Smooth muscle cell (in vitro differentiated cells): ENCODE measurements at regions not wholly inside any gene's neighbourhood (a gene's known extent, or its start where the extent isn't known, plus 50 kb on each side); places are given as distances from the start of the nearest gene placed in this dataset.

Source experiments
- DNase-seq: peaks from one replicate; lab custom pipeline; 2025; ENCODE audit not compliant: unreplicated experiment; lab: John Stamatoyannopoulos, UW
- H2AFZ ChIP-seq: fragments of 200-600 bp; sonication (generic); 2 replicates; pipeline ENCODE4 v1.6.0; 2016; ENCODE audit warnings: antibody characterized with exemption, low read depth, mild to moderate bottlenecking
- H3F3A ChIP-seq: fragments of 200-600 bp; sonication (generic); 2 replicates; pipeline ENCODE4 v1.6.0; 2017; ENCODE audit warnings: antibody characterized with exemption, low read depth
- H3K27ac ChIP-seq: fragments of 200-600 bp; sonication (generic); 2 replicates; pipeline ENCODE4 v1.5.1; 2016; ENCODE audit warnings: low read depth, mild to moderate bottlenecking
- H3K27me3 ChIP-seq: fragments of 200-600 bp; sonication (generic); 2 replicates; pipeline ENCODE4 v1.6.1; 2016; ENCODE audit warnings: low read depth, mild to moderate bottlenecking
- H3K36me3 ChIP-seq: fragments of 200-600 bp; sonication (generic); 2 replicates; pipeline ENCODE4 v1.5.1; 2016; ENCODE audit warnings: low read depth
- H3K4me1 ChIP-seq: fragments of 200-600 bp; sonication (generic); 2 replicates; pipeline ENCODE4 v1.5.1; 2016; ENCODE audit warnings: low read depth
- H3K4me2 ChIP-seq: fragments of 200-600 bp; sonication (generic); 2 replicates; pipeline ENCODE4 v1.6.0; 2016; ENCODE audit warnings: mild to moderate bottlenecking
- H3K4me3 ChIP-seq: fragments of 200-600 bp; sonication (generic); 2 replicates; pipeline ENCODE4 v1.5.1; 2016; ENCODE audit warnings: mild to moderate bottlenecking
- H3K79me2 ChIP-seq: fragments of 200-600 bp; sonication (generic); 2 replicates; pipeline ENCODE4 v1.6.0; 2016; ENCODE audit warnings: low read depth, mild to moderate bottlenecking
- H3K9ac ChIP-seq: fragments of 200-600 bp; sonication (generic); 2 replicates; pipeline ENCODE4 v1.6.0; 2016; ENCODE audit warnings: low read depth
- H3K9me3 ChIP-seq: fragments of 200-600 bp; sonication (generic); replicated peaks from 2 replicates; pipeline ENCODE4 v1.5.1; 2016; ENCODE audit warnings: low read depth
- H4K20me1 ChIP-seq: fragments of 200-600 bp; sonication (generic); 2 replicates; pipeline ENCODE4 v1.6.0; 2016; ENCODE audit warnings: low read depth
- WGBS: methylation state at CpG from one replicate; pipeline ENCODE4 v1.1.7; 2016; ENCODE audit warnings: low lambda C conversion rate; 5-methylcytosine and 5-hydroxymethylcytosine counted together
- TF ChIP-seq, protein P1 (sequence below): fragments of 200-600 bp; sonication (generic); IDR thresholded peaks from 2 replicates; pipeline ENCODE4 v1.5.1; 2017; ENCODE audit warnings: borderline replicate concordance, mild to moderate bottlenecking, antibody characterized with exemption; ENCODE audit not compliant: insufficient read depth, poor library complexity, severe bottlenecking

DNA sequence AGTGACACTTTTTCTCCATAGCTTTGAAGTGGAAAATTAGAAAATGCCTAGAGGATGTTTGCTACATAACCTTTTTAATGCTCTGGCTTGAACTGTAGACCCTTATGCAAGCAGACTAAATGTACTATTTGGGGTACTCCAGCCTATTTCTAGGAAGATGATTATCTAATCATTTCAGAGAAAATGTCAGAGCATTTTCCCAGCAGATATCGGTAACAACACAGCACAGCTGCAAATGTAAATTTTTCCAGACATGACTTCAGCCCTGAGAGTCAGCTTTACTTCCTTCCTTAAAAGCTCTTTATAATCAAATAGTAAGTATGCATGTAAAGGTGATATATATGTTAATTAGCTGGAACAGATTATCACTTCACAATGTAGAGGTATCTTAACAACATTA, 1647.1 kb downstream of the SUCLG1 start:
- Histone ChIP-seq H3K4me1 (no peaks in the 10 kb centered on the region), H4K20me1 (no peaks in the 10 kb centered on the region), H3K79me2 (no peaks in the 10 kb centered on the region), H3F3A (no peaks in the 10 kb centered on the region), H3K9ac (no peak overlapping the region), H3K36me3 (no peaks in the 10 kb centered on the region), H3K4me2 (no peak overlapping the region), H3K4me3 (no peak overlapping the region), H2AFZ (peak overlapping the region; percentile 53), H3K9me3 (no peaks in the 10 kb centered on the region), H3K27ac (no peak overlapping the region), H3K27me3 (no peaks in the 10 kb centered on the region)
- WGBS: 43% methylated on average over 1 of the region's 1 CpG
- DNase-seq: no peak
- TF ChIP-seq, protein P1, sequence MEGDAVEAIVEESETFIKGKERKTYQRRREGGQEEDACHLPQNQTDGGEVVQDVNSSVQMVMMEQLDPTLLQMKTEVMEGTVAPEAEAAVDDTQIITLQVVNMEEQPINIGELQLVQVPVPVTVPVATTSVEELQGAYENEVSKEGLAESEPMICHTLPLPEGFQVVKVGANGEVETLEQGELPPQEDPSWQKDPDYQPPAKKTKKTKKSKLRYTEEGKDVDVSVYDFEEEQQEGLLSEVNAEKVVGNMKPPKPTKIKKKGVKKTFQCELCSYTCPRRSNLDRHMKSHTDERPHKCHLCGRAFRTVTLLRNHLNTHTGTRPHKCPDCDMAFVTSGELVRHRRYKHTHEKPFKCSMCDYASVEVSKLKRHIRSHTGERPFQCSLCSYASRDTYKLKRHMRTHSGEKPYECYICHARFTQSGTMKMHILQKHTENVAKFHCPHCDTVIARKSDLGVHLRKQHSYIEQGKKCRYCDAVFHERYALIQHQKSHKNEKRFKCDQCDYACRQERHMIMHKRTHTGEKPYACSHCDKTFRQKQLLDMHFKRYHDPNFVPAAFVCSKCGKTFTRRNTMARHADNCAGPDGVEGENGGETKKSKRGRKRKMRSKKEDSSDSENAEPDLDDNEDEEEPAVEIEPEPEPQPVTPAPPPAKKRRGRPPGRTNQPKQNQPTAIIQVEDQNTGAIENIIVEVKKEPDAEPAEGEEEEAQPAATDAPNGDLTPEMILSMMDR: no peak

DNA sequence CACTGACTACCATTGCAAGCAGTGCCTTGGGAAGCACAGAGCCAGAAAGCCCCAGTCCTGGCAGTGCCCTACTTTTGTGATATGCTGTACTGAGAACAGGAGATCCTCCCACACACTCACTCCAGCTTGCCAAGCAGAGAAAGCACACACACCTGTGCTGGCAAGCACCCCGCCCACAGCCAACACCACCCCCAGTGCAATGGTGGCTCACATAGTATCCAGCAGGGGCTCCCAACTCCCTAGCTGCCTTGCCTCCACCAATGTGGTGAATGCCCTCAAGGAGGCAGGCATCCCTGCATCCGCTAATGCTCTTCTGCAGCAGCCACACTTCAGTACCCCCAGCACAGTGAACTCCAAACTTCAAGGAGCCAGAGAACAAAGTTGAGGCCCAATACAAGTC, 1655.8 kb downstream of the SUCLG1 start:
- TF ChIP-seq, protein P1: no peak
- Histone ChIP-seq H3K36me3 (no peaks in the 10 kb centered on the region), H3K79me2 (no peaks in the 10 kb centered on the region), H3K9me3 (peaks cover 6% of the 10 kb centered on the region), H3F3A (no peaks in the 10 kb centered on the region), H3K4me2 (no peak overlapping the region), H4K20me1 (no peaks in the 10 kb centered on the region), H3K27ac (no peak overlapping the region), H3K4me3 (no peak overlapping the region), H3K9ac (no peak overlapping the region), H3K27me3 (no peaks in the 10 kb centered on the region), H2AFZ (no peak overlapping the region), H3K4me1 (no peaks in the 10 kb centered on the region)
- WGBS: 91% methylated on average over 2 of the region's 2 CpGs
- DNase-seq: no peak

DNA sequence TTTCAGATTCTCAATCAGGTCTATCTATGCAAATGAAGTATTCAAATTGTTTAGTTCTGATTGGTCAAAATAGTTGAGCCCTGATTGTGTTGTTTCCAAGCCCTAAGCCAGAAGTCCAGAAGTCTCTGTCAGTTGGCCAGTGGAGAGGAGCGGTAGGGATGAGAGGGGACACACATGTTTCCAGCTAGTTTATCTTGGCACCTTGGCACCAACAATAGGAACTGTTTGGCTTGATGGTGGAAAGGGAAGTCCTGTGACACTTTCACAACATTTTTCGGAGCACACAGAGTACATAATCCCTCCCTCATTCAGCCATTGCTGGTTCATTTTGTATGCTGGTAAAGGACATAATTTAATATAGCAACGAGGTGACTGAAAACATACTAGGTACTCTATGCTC, 1661.6 kb downstream of the SUCLG1 start:
- Histone ChIP-seq H2AFZ (no peak overlapping the region), H3K27ac (no peak overlapping the region)
- WGBS: over 99% methylated on average over 3 of the region's 3 CpGs

DNA sequence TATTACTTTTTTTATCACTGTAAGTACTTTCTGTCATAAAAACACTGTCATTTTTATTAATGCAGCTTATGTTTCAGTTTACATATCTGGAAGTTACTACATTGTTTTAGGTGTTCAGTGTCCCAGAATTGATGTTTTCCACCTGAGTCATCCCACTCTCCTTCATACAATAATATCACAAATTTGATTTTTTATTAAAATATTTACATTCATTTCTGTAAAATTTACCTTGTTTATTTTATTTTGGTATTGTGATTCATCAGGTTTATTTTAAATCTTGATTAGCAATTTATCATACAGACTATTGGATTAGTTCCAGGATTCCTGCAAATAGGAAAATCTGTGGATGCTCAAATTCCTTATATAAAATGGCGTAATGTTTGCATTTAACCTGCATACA, 1662.9 kb downstream of the SUCLG1 start:
- WGBS: 97% methylated on average over 1 of the region's 1 CpG
- H3K9ac ChIP-seq: no peak overlapping the region
- peak overlapping the region; percentile 13 for H3K4me2 ChIP-seq
- H3K36me3 ChIP-seq: no peaks in the 10 kb centered on the region
- peak overlapping the region; percentile 45 for H3K27ac ChIP-seq
- H3K27me3 ChIP-seq: no peaks in the 10 kb centered on the region
- peaks cover 9% of the 10 kb centered on the region for H3K4me1 ChIP-seq
- no peaks in the 10 kb centered on the region for H3K9me3 ChIP-seq
- no peak overlapping the region for H2AFZ ChIP-seq
- H3F3A ChIP-seq: no peaks in the 10 kb centered on the region
- H3K4me3 ChIP-seq: no peak overlapping the region
- H3K79me2 ChIP-seq: no peaks in the 10 kb centered on the region
- DNase-seq: no peak
- no peaks in the 10 kb centered on the region for H4K20me1 ChIP-seq
- TF ChIP-seq, protein P1: no peak

More for the DNA sequence above, 1661.6 kb downstream of the SUCLG1 start:
- Histone ChIP-seq H3K9me3 (no peaks in the 10 kb centered on the region), H3F3A (no peaks in the 10 kb centered on the region), H3K4me3 (no peak overlapping the region), H3K36me3 (no peaks in the 10 kb centered on the region), H3K4me2 (no peak overlapping the region), H3K9ac (no peak overlapping the region), H4K20me1 (no peaks in the 10 kb centered on the region), H3K4me1 (peaks cover 9% of the 10 kb centered on the region), H3K27me3 (no peaks in the 10 kb centered on the region), H3K79me2 (no peaks in the 10 kb centered on the region)
- TF ChIP-seq, protein P1: no peak
- no peak for DNase-seq
